Mammary epithelial cell (primary cell): ENCODE measurements at regions not wholly inside any gene's neighbourhood (a gene's known extent, or its start where the extent isn't known, plus 50 kb on each side); places are given as distances from the start of the nearest gene placed in this dataset.

Experiments
- EZH2 ChIP-seq: IDR thresholded peaks from 2 replicates; pipeline ENCODE4 v1.6.1; 2012; ENCODE audit warnings: low read length, inconsistent platforms, borderline replicate concordance
- TF ChIP-seq, protein P1 (sequence below), 2 donors: IDR thresholded peaks in 1 of 2; conservative IDR thresholded peaks in 1 of 2; 2 replicates each; pipeline ENCODE4 v1.5.1; 2011 to 2012; ENCODE audit warnings: inconsistent platforms in 2 of 2, low read length in 2 of 2, mild to moderate bottlenecking in 2 of 2, control low read depth in 1 of 2, low read depth in 1 of 2; ENCODE audit not compliant: insufficient read depth in 1 of 2; ENCODE audit errors: extremely low read depth in 1 of 2

GRCh38 chr2:129056309-129056958 is 737.8 kb upstream of the HS6ST1 start:
- TF ChIP-seq, protein P1, sequence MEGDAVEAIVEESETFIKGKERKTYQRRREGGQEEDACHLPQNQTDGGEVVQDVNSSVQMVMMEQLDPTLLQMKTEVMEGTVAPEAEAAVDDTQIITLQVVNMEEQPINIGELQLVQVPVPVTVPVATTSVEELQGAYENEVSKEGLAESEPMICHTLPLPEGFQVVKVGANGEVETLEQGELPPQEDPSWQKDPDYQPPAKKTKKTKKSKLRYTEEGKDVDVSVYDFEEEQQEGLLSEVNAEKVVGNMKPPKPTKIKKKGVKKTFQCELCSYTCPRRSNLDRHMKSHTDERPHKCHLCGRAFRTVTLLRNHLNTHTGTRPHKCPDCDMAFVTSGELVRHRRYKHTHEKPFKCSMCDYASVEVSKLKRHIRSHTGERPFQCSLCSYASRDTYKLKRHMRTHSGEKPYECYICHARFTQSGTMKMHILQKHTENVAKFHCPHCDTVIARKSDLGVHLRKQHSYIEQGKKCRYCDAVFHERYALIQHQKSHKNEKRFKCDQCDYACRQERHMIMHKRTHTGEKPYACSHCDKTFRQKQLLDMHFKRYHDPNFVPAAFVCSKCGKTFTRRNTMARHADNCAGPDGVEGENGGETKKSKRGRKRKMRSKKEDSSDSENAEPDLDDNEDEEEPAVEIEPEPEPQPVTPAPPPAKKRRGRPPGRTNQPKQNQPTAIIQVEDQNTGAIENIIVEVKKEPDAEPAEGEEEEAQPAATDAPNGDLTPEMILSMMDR (conservative IDR thresholded peaks at IDR 0.05 in 1 of 2, IDR thresholded peaks at IDR 0.05 in 1 of 2; ENCODE audit: extremely low read depth in 1 of 2, insufficient read depth in 1 of 2, low read depth in 1 of 2, low read length in 2 of 2), result no peak
- TF ChIP-seq EZH2, result no peak
